ENCODE measurements at regions not wholly inside any gene's neighbourhood (a gene's known extent, or its start where the extent isn't known, plus 50 kb on each side); places are given as distances from the start of the nearest gene placed in this dataset.
"Not testable (repeated sequence)": the region's sequence is repeated elsewhere in the genome, so short reads cannot be mapped to it uniquely, and the experiment has no call there.

DNA sequence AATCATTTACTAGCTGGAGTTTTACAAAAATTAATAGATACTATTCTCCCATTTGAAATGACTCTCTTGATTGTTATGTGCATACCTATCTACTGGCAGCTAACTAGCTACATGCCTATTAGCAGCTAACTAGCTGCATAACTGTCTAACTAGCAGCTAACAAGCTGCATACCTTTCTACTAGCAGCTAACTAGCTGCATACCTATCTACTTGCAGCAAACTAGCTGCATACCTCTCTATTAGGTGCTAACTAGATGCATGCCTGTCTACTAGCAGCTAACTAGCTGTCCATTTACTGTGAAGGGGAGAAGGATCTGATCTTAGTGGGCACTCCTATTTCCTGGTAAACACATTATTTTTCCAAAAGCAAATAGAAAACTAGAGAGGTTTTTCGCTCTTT lies 439.4 kb upstream of the PFKP start:
- DNase-seq (ENCODE audit: low spot score), result no peak

DNA sequence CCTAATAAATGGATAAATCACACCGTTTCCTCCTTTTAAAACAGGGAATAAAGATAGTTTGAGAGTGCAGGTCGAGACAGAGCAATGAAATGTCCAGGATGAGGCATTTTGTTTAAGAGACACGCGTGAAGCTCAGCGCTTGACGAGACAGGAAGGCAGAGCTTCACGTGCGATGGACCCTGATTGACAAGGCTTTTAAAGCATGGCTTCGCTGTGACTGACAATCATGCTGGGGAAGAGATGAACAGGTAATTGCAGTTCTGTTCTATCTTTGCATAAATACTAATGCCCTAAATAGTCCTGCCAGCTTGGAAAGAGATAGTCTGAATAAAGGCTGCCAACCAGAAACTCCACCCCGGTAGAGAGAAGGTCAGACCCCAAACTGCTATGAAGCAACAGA lies 442.3 kb upstream of the PFKP start:
- DNase-seq (ENCODE audit: low spot score), result no peak

GRCh38 chr10:2623675-2624274 lies 443.6 kb upstream of the PFKP start:
- DNase-seq (ENCODE audit: low spot score), result no peak

GRCh38 chr10:2620827-2621521 lies 446.4 kb upstream of the PFKP start:
- no peak for DNase-seq (ENCODE audit: low spot score)

GRCh38 chr10:2619916-2620315 lies 447.4 kb upstream of the PFKP start:
- no peak for DNase-seq (ENCODE audit: low spot score)

- no peak for DNase-seq (ENCODE audit: low spot score)
Observed at GRCh38 chr10:2619472-2619871, 447.9 kb upstream of the PFKP start.

DNA sequence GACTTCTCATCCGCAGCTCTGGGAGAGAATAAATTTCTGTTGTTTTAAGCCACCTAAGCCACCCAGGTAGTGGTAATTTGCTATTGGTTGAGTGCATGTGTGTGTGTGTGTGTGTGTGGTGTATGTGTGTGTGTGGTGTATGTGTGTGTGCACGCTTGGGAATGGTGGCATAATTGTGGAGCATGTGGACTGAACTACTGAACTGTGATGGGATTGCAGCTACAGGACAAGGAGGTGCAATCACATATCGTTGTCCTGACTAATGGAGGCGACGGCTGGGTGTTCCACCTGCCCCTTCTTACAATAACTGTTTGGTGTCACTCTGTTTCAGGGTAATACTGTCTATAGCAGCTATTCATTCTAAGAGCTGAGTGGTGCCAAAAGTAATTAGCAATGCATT lies 448.7 kb upstream of the PFKP start:
- no peak for DNase-seq (ENCODE audit: low spot score)

- no peak for DNase-seq (ENCODE audit: low spot score)
Observed at GRCh38 chr10:2616215-2616614, 451.1 kb upstream of the PFKP start.

- DNase-seq (ENCODE audit: low spot score), result no peak
Observed at GRCh38 chr10:2611603-2612002, 455.7 kb upstream of the PFKP start.

DNA sequence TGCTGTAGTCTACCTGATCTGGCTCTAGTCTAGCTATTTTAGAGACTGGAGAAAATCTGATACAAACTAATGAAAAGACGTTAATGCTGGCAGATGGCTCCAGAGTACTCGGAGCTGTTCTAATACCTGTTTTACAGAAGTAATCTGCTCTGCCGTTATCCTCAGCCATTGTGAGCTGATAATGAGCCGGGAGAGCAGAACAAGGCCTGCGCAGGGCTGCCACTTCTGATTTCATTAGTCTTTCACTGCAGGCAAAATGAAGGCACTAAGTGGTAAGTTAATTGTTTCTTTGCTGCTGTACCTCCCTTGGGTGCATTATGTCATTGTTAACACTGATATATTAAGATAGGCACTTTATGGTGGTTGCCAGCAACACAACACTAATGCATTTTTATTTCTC lies 456.4 kb upstream of the PFKP start:
- no peak for DNase-seq (ENCODE audit: low spot score)

- DNase-seq (ENCODE audit: low spot score), result no peak
Observed at GRCh38 chr10:2604891-2605290, 462.5 kb upstream of the PFKP start.

- DNase-seq (ENCODE audit: low spot score), result no peak
Observed at GRCh38 chr10:2599571-2599970, 467.8 kb upstream of the PFKP start.

GRCh38 chr10:2592360-2593160 lies 474.8 kb upstream of the PFKP start:
- DNase-seq (ENCODE audit: low spot score), result no peak

DNA sequence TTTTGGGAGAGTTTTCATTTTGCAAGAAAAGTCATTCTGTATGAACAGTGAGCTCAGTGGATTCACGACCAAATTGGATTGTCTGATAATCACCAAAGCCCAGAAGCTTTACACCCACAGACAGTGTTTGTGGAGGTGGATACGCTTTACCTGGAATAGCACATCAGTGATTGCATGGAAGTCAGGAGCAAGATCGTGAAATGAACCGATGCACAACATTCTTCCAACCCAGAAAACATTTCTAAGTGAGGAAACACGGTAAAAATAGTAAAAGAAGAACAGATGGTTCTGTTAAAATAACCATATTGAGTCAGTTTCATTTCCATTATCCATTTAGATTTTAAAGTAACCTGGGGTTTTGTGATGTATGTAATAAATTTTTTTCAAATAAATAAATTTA lies 478.2 kb upstream of the PFKP start:
- DNase-seq (ENCODE audit: low spot score), result no peak

DNA sequence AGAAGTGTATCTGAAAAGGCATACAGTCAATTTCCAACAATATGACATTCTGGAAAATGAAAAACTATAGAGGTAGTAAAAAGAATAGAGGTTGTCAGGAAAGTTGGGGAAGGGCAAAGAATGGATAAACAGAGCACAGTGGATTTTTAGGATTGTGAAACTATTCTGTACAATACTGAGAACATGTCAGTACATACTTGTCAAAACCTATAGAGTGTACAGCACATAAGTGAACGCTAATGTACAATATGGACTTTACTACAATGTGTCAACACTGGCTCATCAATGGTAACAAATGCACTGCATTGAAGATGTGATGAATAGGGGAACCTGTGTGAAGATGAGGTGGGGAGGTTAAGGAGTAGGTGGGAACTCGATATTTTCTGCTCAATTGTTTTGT lies 483.0 kb upstream of the PFKP start:
- DNase-seq (ENCODE audit: low spot score), result no peak

DNA sequence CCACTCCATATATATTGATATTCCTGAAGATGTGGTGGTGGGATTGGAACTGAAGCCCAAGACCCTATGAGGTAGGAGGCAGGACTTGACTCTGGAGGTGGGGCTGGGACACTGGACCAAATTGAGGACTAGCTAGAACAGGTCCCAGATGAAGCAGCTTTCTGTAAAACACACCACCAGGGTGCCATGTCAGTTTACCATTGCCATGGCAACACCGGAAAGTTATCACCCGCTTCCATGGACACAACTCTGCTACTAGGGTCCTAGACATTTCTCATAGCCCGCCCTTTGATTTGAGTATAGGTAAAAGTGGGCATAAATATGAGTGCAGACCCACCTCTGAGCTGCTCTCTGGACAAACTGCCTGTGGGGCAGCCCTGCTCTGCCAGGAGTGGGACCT lies 490.5 kb upstream of the PFKP start:
- no peak for DNase-seq (ENCODE audit: low spot score)

DNA sequence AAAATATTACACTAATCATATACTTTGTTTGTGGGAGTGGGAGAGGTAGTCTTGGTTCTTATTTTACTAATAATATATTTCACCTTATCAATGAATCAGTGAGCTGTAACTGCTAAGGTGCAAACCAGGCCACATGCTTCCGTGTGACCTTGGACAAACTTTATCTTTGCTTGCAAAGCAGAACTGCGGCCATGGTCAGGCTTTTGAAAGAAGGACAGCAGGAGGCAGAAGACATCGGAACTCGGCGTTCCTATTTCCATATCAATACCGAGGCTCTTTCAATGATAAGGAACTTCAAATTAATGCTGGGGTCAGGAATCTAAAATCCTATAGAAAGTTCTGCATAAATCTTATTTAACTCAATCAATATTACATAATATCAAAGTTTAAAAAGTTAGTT lies 491.9 kb upstream of the PFKP start:
- DNase-seq (ENCODE audit: low spot score), result no peak

DNA sequence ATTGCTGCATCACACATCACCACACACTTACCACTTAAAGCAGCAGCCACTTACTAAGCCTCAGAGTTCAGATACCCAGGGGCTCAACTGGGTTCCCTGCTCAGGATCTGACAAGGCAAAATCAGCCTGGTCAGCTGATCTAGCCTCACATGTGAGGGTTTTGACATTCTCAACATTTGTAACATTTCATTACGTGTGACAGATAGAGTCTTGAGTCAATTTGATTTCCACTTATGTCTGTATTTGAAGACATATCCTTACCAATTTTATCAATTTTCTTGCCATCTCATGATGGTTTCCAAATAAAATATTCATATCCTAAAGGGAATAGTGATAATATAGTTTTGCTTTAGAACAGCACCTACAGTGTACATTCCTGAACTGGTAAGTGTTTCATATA lies 494.7 kb upstream of the PFKP start:
- no peak for DNase-seq (ENCODE audit: low spot score)

- DNase-seq (ENCODE audit: low spot score), result no peak
Observed at GRCh38 chr10:2556883-2557282, 510.5 kb upstream of the PFKP start.

- DNase-seq (ENCODE audit: low spot score), result no peak
Observed at GRCh38 chr10:2548071-2548470, 519.3 kb upstream of the PFKP start.

DNA sequence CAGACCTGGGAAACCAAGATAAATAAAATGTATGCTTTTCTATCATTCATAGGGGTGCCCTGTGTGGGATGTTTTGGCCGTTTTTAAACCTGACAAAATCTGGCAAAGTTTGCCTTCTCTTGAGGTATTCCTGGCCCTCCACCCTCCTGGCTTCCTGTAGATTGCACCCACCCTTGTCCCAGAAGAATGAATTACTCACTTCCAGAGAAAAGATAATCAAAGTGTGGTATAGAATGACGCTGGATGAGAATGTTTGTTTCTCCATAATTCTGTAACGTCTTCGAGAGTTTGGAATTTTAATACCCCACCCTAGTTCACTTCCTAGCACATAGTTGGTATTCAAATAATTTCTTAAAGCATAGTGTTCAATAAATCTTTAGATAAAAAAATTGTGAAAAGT lies 519.7 kb upstream of the PFKP start:
- no peak for DNase-seq (ENCODE audit: low spot score)

DNA sequence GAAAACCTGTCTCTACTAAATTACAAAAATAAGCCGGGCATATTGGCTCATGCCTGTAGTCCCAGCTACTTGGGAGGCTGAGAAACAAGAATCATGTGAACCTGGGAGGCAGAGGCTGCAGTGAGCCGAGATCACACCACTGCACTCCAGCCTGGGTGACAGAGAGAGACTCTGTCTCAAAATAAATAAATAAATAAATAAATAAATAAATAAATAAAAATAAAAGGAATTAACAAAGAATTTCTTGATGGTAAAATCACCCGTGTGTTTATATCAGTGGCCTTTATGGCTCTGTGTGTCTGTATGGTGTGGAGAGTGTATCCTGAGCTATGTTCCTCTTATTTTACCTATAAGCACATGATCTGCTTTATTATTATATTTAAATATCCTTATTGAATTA lies 520.5 kb upstream of the PFKP start:
- DNase-seq (ENCODE audit: low spot score), result not testable (repeated sequence)

DNA sequence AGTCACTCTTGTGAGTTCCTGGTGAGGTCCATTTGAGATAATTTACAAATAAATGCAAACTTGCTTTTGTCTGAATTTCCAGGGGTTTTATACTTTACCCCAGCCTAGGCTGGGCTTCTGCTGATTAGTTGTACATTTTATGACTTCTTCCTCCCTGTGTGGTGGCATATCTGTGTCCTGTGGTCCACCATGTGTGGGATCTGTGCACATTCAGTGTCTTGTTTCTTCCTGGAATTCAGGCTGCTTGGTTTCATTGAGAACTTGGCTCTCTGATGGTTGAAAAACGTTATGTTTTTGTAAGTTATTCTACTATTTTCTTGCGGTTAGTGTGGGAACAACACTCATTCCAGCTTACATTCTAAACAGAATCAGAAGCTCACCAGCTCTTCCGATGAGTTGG lies 523.4 kb upstream of the PFKP start:
- no peak for DNase-seq (ENCODE audit: low spot score)
